ENCODE measurements at regions not wholly inside any gene's neighbourhood (a gene's known extent, or its start where the extent isn't known, plus 50 kb on each side); places are given as distances from the start of the nearest gene placed in this dataset.

GRCh38 chr6:104519566-104519965 is 340.2 kb downstream of the HACE1 start:
- H3K4me2 ChIP-seq (ENCODE audit: low read depth, low read length) = no peak overlapping the region
- no TSS peak for BruUV-seq (replicated peaks)

More at GRCh38 chr6:104519566-104519965, 340.2 kb downstream of the HACE1 start:
- no peak for DNase-seq (ENCODE audit: low spot score)
- Histone ChIP-seq H3K27me3 (ENCODE audit: control insufficient read depth in 1 of 2, insufficient read depth in 2 of 2, low read length in 2 of 2) (no peaks in the 10 kb centered on the region), H3K4me1 (ENCODE audit: insufficient read depth, low read length) (no peaks in the 10 kb centered on the region), H3K9ac (ENCODE audit: insufficient read depth, low read depth, low read length) (no peak overlapping the region), H3K4me3 (replicated peaks in 1 of 3; ENCODE audit: insufficient read depth in 1 of 3, low read depth in 2 of 3, low read length in 3 of 3) (no peak overlapping the region), H3K79me2 (ENCODE audit: insufficient read depth, low read length) (no peaks in the 10 kb centered on the region), H3K36me3 (replicated peaks in 1 of 2; ENCODE audit: control insufficient read depth in 1 of 2, insufficient read depth in 2 of 2, low read length in 2 of 2) (no peaks in the 10 kb centered on the region), H3K27ac (ENCODE audit: extremely low read length, insufficient read depth, low read length) (no peak overlapping the region), H3K9me3 (ENCODE audit: low read length) (no peaks in the 10 kb centered on the region), H2AFZ (ENCODE audit: low read length) (no peak overlapping the region), H4K20me1 (ENCODE audit: insufficient read depth, low read length) (no peaks in the 10 kb centered on the region)
- FAIRE-seq = no peak
- 2% methylated on average over 4 of the region's 4 CpGs for WGBS (ENCODE audit: low lambda C conversion rate)
- in situ Hi-C loops (cut with HindIII; ENCODE audit: extremely low pct_ligation_motif_present, low pct_unique_long_range_greater_than_20kb) (no loop called here), intact Hi-C loops (cut with micrococcal nuclease; ENCODE audit: unreplicated experiment) (no loop called here)
- CTCF ChIA-PET (ENCODE audit: low intra/inter-chr PET ratio, low total read pairs) = no interaction called here
- TF ChIP-seq ZNF629 (CRISPR knock-in tag; conservative IDR thresholded peaks at IDR 0.05) = no peak
- no peak for TF ChIP-seq SOX6 (IDR thresholded peaks at IDR 0.05)
- no peak for TF ChIP-seq SOX6 (CRISPR knock-in tag; IDR thresholded peaks at IDR 0.05)
- TF ChIP-seq ZSCAN21 (CRISPR knock-in tag; IDR thresholded peaks at IDR 0.05; ENCODE audit: borderline replicate concordance) = no peak
- no peak for TF ChIP-seq NR0B2 (CRISPR knock-in tag; IDR thresholded peaks at IDR 0.05)
- TF ChIP-seq MXD1 (CRISPR knock-in tag; IDR thresholded peaks at IDR 0.05) = no peak
- TF ChIP-seq MNT (IDR thresholded peaks at IDR 0.05) = no peak
- TF ChIP-seq ZNF777 (CRISPR knock-in tag; IDR thresholded peaks at IDR 0.05) = no peak
- no peak for TF ChIP-seq MLXIP (CRISPR knock-in tag; IDR thresholded peaks at IDR 0.05; ENCODE audit: borderline replicate concordance)
- no peak for TF ChIP-seq HES4 (CRISPR knock-in tag; IDR thresholded peaks at IDR 0.05; ENCODE audit: borderline replicate concordance)
- no peak for TF ChIP-seq LBX2 (CRISPR knock-in tag; IDR thresholded peaks at IDR 0.05; ENCODE audit: borderline replicate concordance)
- no peak for ATAC-seq
- POLR2A ChIA-PET = no interaction called here

Data from HepG2 (cell line).